Vagina (tissue), 2 donors: ENCODE measurements at regions not wholly inside any gene's neighbourhood (a gene's known extent, or its start where the extent isn't known, plus 50 kb on each side); places are given as distances from the start of the nearest gene placed in this dataset.

Source experiments
- POLR2A ChIP-seq, 2 donors: fragments of 450-650 bp; IDR thresholded peaks; one replicate each; pipeline ENCODE4 v1.6.1; 2017; ENCODE audit warnings: antibody characterized with exemption in 2 of 2, mild to moderate bottlenecking in 2 of 2, moderate library complexity in 2 of 2
- POLR2AphosphoS5 ChIP-seq, 2 donors: sonication (generic); formaldehyde crosslinking; IDR thresholded peaks; one replicate each; pipeline ENCODE4 v1.9.0; 2017; ENCODE audit warnings: antibody characterized with exemption in 2 of 2, mild to moderate bottlenecking in 2 of 2, low read depth in 1 of 2; ENCODE audit not compliant: insufficient read depth in 1 of 2
- TF ChIP-seq, protein P1 (sequence below), 3 experiments: fragments of 450-650 bp in 2 of 3; fragments of 200-600 bp in 1 of 3; sonication (generic) in 1 of 3; IDR thresholded peaks; one replicate each; pipeline ENCODE4 v1.5.1; 2017 to 2019; ENCODE audit warnings: antibody characterized with exemption in 3 of 3, mild to moderate bottlenecking in 2 of 3, moderate library complexity in 2 of 3

DNA sequence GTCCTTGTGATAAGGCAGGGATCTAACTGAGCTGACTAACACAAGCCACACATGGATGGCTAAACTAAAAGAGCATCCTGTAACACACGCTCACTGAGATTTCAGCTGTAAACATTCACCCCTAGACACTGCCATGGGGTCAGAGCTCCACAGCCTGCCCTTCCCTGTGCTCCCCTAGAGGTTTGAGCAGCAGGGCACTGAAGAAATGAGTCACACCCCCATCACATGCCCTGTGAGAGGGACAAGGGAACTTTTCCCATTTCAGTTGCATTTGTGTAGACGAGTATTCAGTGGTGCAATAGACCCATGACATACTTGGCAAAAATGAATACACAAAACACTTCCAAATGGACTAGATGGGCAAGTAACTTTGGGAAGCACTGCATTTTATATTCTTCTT, 402.4 kb upstream of the LRRTM1 start:
- TF ChIP-seq, protein P1, sequence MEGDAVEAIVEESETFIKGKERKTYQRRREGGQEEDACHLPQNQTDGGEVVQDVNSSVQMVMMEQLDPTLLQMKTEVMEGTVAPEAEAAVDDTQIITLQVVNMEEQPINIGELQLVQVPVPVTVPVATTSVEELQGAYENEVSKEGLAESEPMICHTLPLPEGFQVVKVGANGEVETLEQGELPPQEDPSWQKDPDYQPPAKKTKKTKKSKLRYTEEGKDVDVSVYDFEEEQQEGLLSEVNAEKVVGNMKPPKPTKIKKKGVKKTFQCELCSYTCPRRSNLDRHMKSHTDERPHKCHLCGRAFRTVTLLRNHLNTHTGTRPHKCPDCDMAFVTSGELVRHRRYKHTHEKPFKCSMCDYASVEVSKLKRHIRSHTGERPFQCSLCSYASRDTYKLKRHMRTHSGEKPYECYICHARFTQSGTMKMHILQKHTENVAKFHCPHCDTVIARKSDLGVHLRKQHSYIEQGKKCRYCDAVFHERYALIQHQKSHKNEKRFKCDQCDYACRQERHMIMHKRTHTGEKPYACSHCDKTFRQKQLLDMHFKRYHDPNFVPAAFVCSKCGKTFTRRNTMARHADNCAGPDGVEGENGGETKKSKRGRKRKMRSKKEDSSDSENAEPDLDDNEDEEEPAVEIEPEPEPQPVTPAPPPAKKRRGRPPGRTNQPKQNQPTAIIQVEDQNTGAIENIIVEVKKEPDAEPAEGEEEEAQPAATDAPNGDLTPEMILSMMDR (IDR thresholded peaks at IDR 0.05): no peak
- no peak for TF ChIP-seq POLR2A (IDR thresholded peaks at IDR 0.05)
- no peak for TF ChIP-seq POLR2AphosphoS5 (IDR thresholded peaks at IDR 0.05; ENCODE audit: insufficient read depth in 1 of 2, low read depth in 1 of 2)
